HepG2 (cell line): ENCODE measurements at regions not wholly inside any gene's neighbourhood (a gene's known extent, or its start where the extent isn't known, plus 50 kb on each side); places are given as distances from the start of the nearest gene placed in this dataset.

Source experiments
- ATAC-seq: fragments of 200-7000 bp; cut with Tn5 transposase; 3 replicates; pipeline ENCODE4 v1.9.1; 2020; ENCODE audit warnings: mild to moderate bottlenecking, moderate library complexity
- BruUV-seq: library from RNA; stranded (reverse); fragments of 400-500 nt; replicated peaks from 2 replicates; lab custom pipeline; 2021; lab: Mats Ljungman, UMichigan
- CTCF ChIA-PET: fragments of 300-600 bp; formaldehyde crosslinking; extraction: SDS; loops from one replicate; lab custom pipeline; 2021; ENCODE audit warnings: low total read pairs, inconsistent platforms, low intra/inter-chr PET ratio; lab: Yijun Ruan, JAX
- POLR2A ChIA-PET: fragments of 350-600 bp; sonication (Branson Sonifier 250); formaldehyde crosslinking; loops from one replicate; lab custom pipeline; 2020; ENCODE audit warnings: antibody characterized with exemption, inconsistent platforms; lab: Yijun Ruan, JAX
- DNase-seq: peaks from one replicate; pipeline ENCODE4 v3.0.0-alpha.2; 2015; ENCODE audit warnings: low spot score
- FAIRE-seq: peaks from 3 replicates; lab custom pipeline; 2011; peaks lifted over from hg19 to GRCh38; lab: Jason Lieb, UNC
- H2AFZ ChIP-seq: one replicate; pipeline ENCODE4 v1.6.1; 2011; ENCODE audit warnings: low read length, inconsistent platforms
- H3K27ac ChIP-seq: fragments of 300-600 bp; 3 replicates; pipeline ENCODE4 v1.8.0; 2011; ENCODE audit warnings: mixed run types, mild to moderate bottlenecking, mixed read lengths, low read length, inconsistent platforms; ENCODE audit not compliant: insufficient read depth; ENCODE audit errors: extremely low read length
- H3K27me3 ChIP-seq, 2 experiments: fragments of 200-600 bp in 1 of 2; 2 replicates in 1 of 2; 3 replicates in 1 of 2; pipeline versions ENCODE4 v1.6.0 to v1.8.0; 2011; ENCODE audit warnings: low read length in 2 of 2, mild to moderate bottlenecking in 2 of 2, moderate library complexity in 2 of 2, inconsistent platforms in 1 of 2; ENCODE audit not compliant: insufficient read depth in 2 of 2, control insufficient read depth in 1 of 2
- H3K36me3 ChIP-seq, 2 experiments: fragments of 200-600 bp in 1 of 2; replicated peaks in 1 of 2; 2 replicates in 1 of 2; 3 replicates in 1 of 2; pipeline versions ENCODE4 v1.5.1 to v1.8.0; 2011; ENCODE audit warnings: low read length in 2 of 2, inconsistent platforms in 1 of 2; ENCODE audit not compliant: insufficient read depth in 2 of 2, control insufficient read depth in 1 of 2
- H3K4me1 ChIP-seq: 2 replicates; pipeline ENCODE4 v1.5.1; 2012; ENCODE audit warnings: low read length, inconsistent platforms; ENCODE audit not compliant: insufficient read depth
- H3K4me2 ChIP-seq: 2 replicates; pipeline ENCODE4 v1.6.0; 2011; ENCODE audit warnings: low read depth, low read length, inconsistent platforms
- H3K4me3 ChIP-seq, 3 experiments: fragments of 200-600 bp in 1 of 3; sonication (generic), shearing (Covaris generic) in 1 of 3; replicated peaks in 1 of 3; 2 replicates each; pipeline ENCODE4 v1.5.1; 2011 to 2016; ENCODE audit warnings: low read length in 3 of 3, inconsistent platforms in 2 of 3, low read depth in 2 of 3, mild to moderate bottlenecking in 2 of 3, control low read depth in 1 of 3, mixed read lengths in 1 of 3; ENCODE audit not compliant: insufficient read depth in 1 of 3
- H3K79me2 ChIP-seq: one replicate; pipeline ENCODE4 v1.6.1; 2011; ENCODE audit warnings: low read length, inconsistent platforms; ENCODE audit not compliant: insufficient read depth
- H3K9ac ChIP-seq: 2 replicates; pipeline ENCODE4 v1.6.0; 2011; ENCODE audit warnings: mild to moderate bottlenecking, low read depth, low read length, inconsistent platforms; ENCODE audit not compliant: insufficient read depth
- H3K9me3 ChIP-seq: 2 replicates; pipeline ENCODE4 v1.5.1; 2012; ENCODE audit warnings: mild to moderate bottlenecking, low read length
- H4K20me1 ChIP-seq: 2 replicates; pipeline ENCODE4 v1.6.0; 2011; ENCODE audit warnings: inconsistent platforms, mild to moderate bottlenecking, low read length, moderate library complexity; ENCODE audit not compliant: insufficient read depth
- EZH2 ChIP-seq: conservative IDR thresholded peaks from 2 replicates; pipeline ENCODE4 v1.6.1; 2012; ENCODE audit warnings: mild to moderate bottlenecking, low read depth, low read length, moderate library complexity
- HIC2 ChIP-seq: sonication (generic); formaldehyde crosslinking; IDR thresholded peaks from 2 replicates; pipeline ENCODE4 v1.9.0; 2022; ENCODE audit warnings: low read depth, missing genetic modification reagents
- NONO ChIP-seq, 2 experiments: fragments of 450-650 bp in 1 of 2; sonication (generic) in 1 of 2; formaldehyde crosslinking in 1 of 2; IDR thresholded peaks in 1 of 2; conservative IDR thresholded peaks in 1 of 2; 2 replicates each; pipeline versions ENCODE4 v1.6.1 to v1.8.0; 2017 to 2022; ENCODE audit warnings: mild to moderate bottlenecking in 1 of 2, missing genetic modification reagents in 1 of 2, moderate library complexity in 1 of 2
- PTBP1 ChIP-seq: fragments of 200-400 bp; formaldehyde crosslinking; IDR thresholded peaks from 2 replicates; pipeline ENCODE4 v1.6.1; 2018; ENCODE audit warnings: low read length, low read depth; ENCODE audit not compliant: poor library complexity, severe bottlenecking
- SRSF9 ChIP-seq: fragments of 200-400 bp; formaldehyde crosslinking; IDR thresholded peaks from 2 replicates; pipeline ENCODE4 v1.6.1; 2018; ENCODE audit warnings: borderline replicate concordance, mild to moderate bottlenecking, low read depth, low read length; ENCODE audit not compliant: insufficient read depth, poor library complexity, severe bottlenecking
- STAT5B ChIP-seq: sonication (generic); formaldehyde crosslinking; IDR thresholded peaks from 2 replicates; pipeline ENCODE4 v1.4.0; 2020; ENCODE audit warnings: missing genetic modification reagents
- ZMYM3 ChIP-seq: sonication (generic); formaldehyde crosslinking; IDR thresholded peaks from 2 replicates; pipeline ENCODE4 v1.5.1; 2020; ENCODE audit warnings: mild to moderate bottlenecking, missing genetic modification reagents
- ZNF263 ChIP-seq: sonication (generic); formaldehyde crosslinking; IDR thresholded peaks from 2 replicates; pipeline ENCODE4 v1.4.0; 2020; ENCODE audit warnings: missing genetic modification reagents
- ZNF33A ChIP-seq: sonication (generic); formaldehyde crosslinking; IDR thresholded peaks from 2 replicates; pipeline ENCODE4 v1.5.1; 2020; ENCODE audit warnings: missing genetic modification reagents, mild to moderate bottlenecking, moderate library complexity, borderline replicate concordance
- ZNF431 ChIP-seq: sonication (generic); formaldehyde crosslinking; IDR thresholded peaks from 2 replicates; pipeline ENCODE4 v1.9.0; 2022; ENCODE audit warnings: missing genetic modification reagents, low read depth, mild to moderate bottlenecking, borderline replicate concordance
- ZNF441 ChIP-seq: sonication (generic); formaldehyde crosslinking; IDR thresholded peaks from 2 replicates; pipeline ENCODE4 v1.7.0; 2021; ENCODE audit warnings: missing genetic modification reagents, borderline replicate concordance
- ZNF720 ChIP-seq: sonication (generic); formaldehyde crosslinking; IDR thresholded peaks from 2 replicates; pipeline ENCODE4 v1.4.0; 2020; ENCODE audit warnings: missing genetic modification reagents
- ZNF775 ChIP-seq: sonication (generic); formaldehyde crosslinking; IDR thresholded peaks from 2 replicates; pipeline ENCODE4 v1.4.0; 2020; ENCODE audit warnings: missing genetic modification reagents, mild to moderate bottlenecking, moderate library complexity, borderline replicate concordance
- ZNF776 ChIP-seq: sonication (generic); formaldehyde crosslinking; IDR thresholded peaks from 2 replicates; pipeline ENCODE4 v1.4.0; 2020; ENCODE audit warnings: mild to moderate bottlenecking, missing genetic modification reagents
- ZNF781 ChIP-seq: sonication (generic); formaldehyde crosslinking; IDR thresholded peaks from 2 replicates; pipeline ENCODE4 v1.5.1; 2020; ENCODE audit warnings: borderline replicate concordance, mild to moderate bottlenecking, missing genetic modification reagents; ENCODE audit errors: not compliant biosample characterization
- WGBS: methylation state at CpG from one replicate; pipeline ENCODE4 v1.1.6; 2017; ENCODE audit warnings: low lambda C conversion rate; 5-methylcytosine and 5-hydroxymethylcytosine counted together
- in situ Hi-C: cut with HindIII; loops from 2 replicates; pipeline ENCODE4 v1.10.0; 2017; ENCODE audit warnings: low pct_unique_long_range_greater_than_20kb; ENCODE audit not compliant: extremely low pct_ligation_motif_present
- intact Hi-C: fragments of 100-400 bp; cut with micrococcal nuclease; formaldehyde crosslinking; loops from one replicate; pipeline ENCODE4 v1.10.0; 2022; ENCODE audit not compliant: unreplicated experiment
- TF ChIP-seq, protein P1 (sequence below): sonication (generic); formaldehyde crosslinking; IDR thresholded peaks from 2 replicates; pipeline ENCODE4 v1.4.0; 2020; ENCODE audit warnings: mild to moderate bottlenecking, missing genetic modification reagents

DNA sequence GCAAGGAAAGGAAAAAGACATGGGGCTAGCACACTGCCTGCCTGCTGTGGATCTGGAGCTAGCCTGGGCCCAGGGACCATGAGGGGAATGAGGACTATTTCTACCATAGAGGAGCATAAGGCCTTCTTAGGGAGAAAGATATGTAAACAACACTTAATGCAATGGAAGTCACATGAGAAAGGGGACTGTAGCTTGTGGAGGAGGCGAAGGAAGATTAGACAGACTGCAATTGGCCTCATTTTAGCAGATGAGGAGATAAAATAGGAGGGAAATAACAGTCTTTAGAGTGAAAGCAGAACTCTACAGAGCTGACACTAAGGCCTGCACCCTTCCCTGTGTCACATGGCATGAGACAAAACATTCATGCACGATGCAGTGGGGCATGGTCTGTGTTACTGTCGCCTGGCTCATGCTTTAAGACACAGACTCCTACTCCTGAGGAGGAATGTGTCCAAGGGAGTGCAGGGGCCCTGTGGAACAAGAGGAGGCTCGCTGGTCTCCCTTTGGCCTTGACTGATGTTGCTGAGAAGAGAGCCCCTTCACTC, 829.3 kb upstream of the IGFBP3 start (continued):
- TF ChIP-seq SRSF9, result no peak
- no peak for TF ChIP-seq ZNF33A (CRISPR knock-in tag)

- no peaks in the 10 kb centered on the region for H4K20me1 ChIP-seq
- H3K9ac ChIP-seq, result no peak overlapping the region
- TF ChIP-seq ZNF431 (CRISPR knock-in tag), result no peak
- TF ChIP-seq EZH2, result no peak
- TF ChIP-seq ZNF775 (CRISPR knock-in tag), result no peak
- TF ChIP-seq ZNF720 (CRISPR knock-in tag), result no peak
- no peak for TF ChIP-seq PTBP1
- no peak for TF ChIP-seq ZNF781 (CRISPR knock-in tag)
- no peak for TF ChIP-seq NONO (IDR thresholded peaks at IDR 0.05)
- no peak for TF ChIP-seq NONO (CRISPR knock-in tag; conservative IDR thresholded peaks at IDR 0.05)
- no peak for TF ChIP-seq STAT5B (CRISPR knock-in tag)
- no peak for TF ChIP-seq ZNF776 (CRISPR knock-in tag)
- no peak for TF ChIP-seq ZMYM3
- no peak for TF ChIP-seq ZNF263 (CRISPR knock-in tag)
- TF ChIP-seq, protein P1, sequence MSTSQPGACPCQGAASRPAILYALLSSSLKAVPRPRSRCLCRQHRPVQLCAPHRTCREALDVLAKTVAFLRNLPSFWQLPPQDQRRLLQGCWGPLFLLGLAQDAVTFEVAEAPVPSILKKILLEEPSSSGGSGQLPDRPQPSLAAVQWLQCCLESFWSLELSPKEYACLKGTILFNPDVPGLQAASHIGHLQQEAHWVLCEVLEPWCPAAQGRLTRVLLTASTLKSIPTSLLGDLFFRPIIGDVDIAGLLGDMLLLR (CRISPR knock-in tag), result no peak
- no peak for TF ChIP-seq HIC2 (CRISPR knock-in tag)
- TF ChIP-seq ZNF441 (CRISPR knock-in tag), result no peak
- TF ChIP-seq, all 625 proteins: peak for 0
- Histone ChIP-seq H3K4me1 (no peaks in the 10 kb centered on the region), H3K4me2 (no peak overlapping the region), H2AFZ (no peak overlapping the region), H3K36me3 (no peaks in the 10 kb centered on the region), H3K79me2 (no peaks in the 10 kb centered on the region), H3K27ac (no peak overlapping the region), H3K9me3 (no peaks in the 10 kb centered on the region), H3K4me3 (no peak overlapping the region), H3K27me3 (no peaks in the 10 kb centered on the region)
- POLR2A ChIA-PET, result no interaction called here
- CTCF ChIA-PET, result no interaction called here
- 61% methylated on average over 6 of the region's 6 CpGs for WGBS
- ATAC-seq (no peak), FAIRE-seq (no peak), DNase-seq (no peak)
- no TSS peak for BruUV-seq
- in situ Hi-C loops (no loop called here), intact Hi-C loops (no loop called here)
Observed at GRCh38 chr7:46747869-46748576, 827.0 kb upstream of the IGFBP3 start.
